ENCODE measurements at regions not wholly inside any gene's neighbourhood (a gene's known extent, or its start where the extent isn't known, plus 50 kb on each side); places are given as distances from the start of the nearest gene placed in this dataset.

- Histone ChIP-seq H3K4me3 (no peak overlapping the region), H3K27ac (ENCODE audit: low read depth in 1 of 2, low read length in 1 of 2) (no peak overlapping the region), H3K27me3 (ENCODE audit: control insufficient read depth in 3 of 3, insufficient read depth in 3 of 3, low read length in 2 of 3) (no peaks in the 10 kb centered on the region), H3K36me3 (ENCODE audit: control insufficient read depth in 4 of 4, insufficient read depth in 4 of 4, low read length in 4 of 4) (no peaks in the 10 kb centered on the region), H3K9ac (ENCODE audit: insufficient read depth in 1 of 2, low read length in 2 of 2) (no peak overlapping the region), H3K9me3 (ENCODE audit: control insufficient read depth in 4 of 4, insufficient read depth in 3 of 4, low read length in 3 of 4) (no peaks in the 10 kb centered on the region), H3K4me1 (ENCODE audit: control insufficient read depth in 5 of 5, insufficient read depth in 5 of 5, low read length in 5 of 5) (no peaks in the 10 kb centered on the region)
- TF ChIP-seq, protein P1, sequence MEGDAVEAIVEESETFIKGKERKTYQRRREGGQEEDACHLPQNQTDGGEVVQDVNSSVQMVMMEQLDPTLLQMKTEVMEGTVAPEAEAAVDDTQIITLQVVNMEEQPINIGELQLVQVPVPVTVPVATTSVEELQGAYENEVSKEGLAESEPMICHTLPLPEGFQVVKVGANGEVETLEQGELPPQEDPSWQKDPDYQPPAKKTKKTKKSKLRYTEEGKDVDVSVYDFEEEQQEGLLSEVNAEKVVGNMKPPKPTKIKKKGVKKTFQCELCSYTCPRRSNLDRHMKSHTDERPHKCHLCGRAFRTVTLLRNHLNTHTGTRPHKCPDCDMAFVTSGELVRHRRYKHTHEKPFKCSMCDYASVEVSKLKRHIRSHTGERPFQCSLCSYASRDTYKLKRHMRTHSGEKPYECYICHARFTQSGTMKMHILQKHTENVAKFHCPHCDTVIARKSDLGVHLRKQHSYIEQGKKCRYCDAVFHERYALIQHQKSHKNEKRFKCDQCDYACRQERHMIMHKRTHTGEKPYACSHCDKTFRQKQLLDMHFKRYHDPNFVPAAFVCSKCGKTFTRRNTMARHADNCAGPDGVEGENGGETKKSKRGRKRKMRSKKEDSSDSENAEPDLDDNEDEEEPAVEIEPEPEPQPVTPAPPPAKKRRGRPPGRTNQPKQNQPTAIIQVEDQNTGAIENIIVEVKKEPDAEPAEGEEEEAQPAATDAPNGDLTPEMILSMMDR (IDR thresholded peaks at IDR 0.05; ENCODE audit: control extremely low read depth, extremely low read depth): no peak
- WGBS, 2 donors: 47 to 69% methylated on average over 3 of the region's 3 CpGs
- peak; percentile 34 for ATAC-seq (ENCODE audit: insufficient read depth, low FRiP score)
- no peak for DNase-seq
These were observed 543.6 kb upstream of the B3GALT2 start for GRCh38 chr1:193730017-193730416.

DNA sequence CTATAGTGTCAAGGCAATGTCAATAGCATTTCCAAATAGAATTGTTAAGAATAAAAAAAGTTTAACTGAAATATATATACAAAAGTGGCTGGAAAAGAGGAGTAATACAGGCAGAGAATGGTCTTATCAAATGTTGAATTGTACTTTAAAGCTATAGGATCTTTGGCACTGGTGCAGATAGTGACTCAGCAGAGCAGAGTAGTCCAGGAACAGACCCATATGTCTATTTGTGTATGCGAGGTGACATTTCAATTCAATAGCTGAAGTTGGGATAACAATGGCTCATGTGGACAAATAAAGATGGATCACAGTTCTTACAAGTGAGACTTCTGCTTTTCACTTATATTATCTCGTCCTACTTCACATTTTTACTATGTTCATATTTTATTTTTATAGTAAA lies 543.0 kb upstream of the B3GALT2 start:
- ATAC-seq (ENCODE audit: insufficient read depth, low FRiP score) (no peak), DNase-seq (peak in 2 of 3 donors; percentile 31 to 47)
- Histone ChIP-seq H3K9me3 (ENCODE audit: control insufficient read depth in 4 of 4, insufficient read depth in 3 of 4, low read length in 3 of 4) (no peaks in the 10 kb centered on the region), H3K4me3 (no peak overlapping the region), H3K36me3 (ENCODE audit: control insufficient read depth in 4 of 4, insufficient read depth in 4 of 4, low read length in 4 of 4) (no peaks in the 10 kb centered on the region), H3K4me1 (ENCODE audit: control insufficient read depth in 5 of 5, insufficient read depth in 5 of 5, low read length in 5 of 5) (no peaks in the 10 kb centered on the region), H3K9ac (ENCODE audit: insufficient read depth in 1 of 2, low read length in 2 of 2) (no peak overlapping the region), H3K27ac (ENCODE audit: low read depth in 1 of 2, low read length in 1 of 2) (no peak overlapping the region), H3K27me3 (ENCODE audit: control insufficient read depth in 3 of 3, insufficient read depth in 3 of 3, low read length in 2 of 3) (no peaks in the 10 kb centered on the region)
- WGBS, 2 donors: 56 to 59% methylated on average over 2 of the region's 2 CpGs
- TF ChIP-seq, protein P1 (IDR thresholded peaks at IDR 0.05; ENCODE audit: control extremely low read depth, extremely low read depth): no peak

DNA sequence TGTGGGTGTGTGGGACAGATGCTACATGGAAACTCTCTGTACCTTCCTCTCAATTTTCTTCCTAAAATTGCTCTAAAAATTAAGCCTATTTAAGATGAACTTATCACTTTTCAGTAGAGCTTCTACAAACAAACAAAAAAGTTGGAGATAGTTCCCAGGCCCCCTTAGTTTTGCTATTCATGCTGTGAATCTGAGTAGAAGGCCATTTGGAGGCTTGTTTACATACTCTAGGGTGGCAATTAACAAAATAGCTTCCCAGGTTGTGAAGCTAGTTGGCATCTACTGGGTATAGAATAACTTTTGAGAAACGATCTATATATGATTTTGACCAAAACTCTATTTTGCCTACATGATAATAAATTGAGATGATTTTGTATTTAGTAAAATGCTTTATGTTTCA lies 541.4 kb upstream of the B3GALT2 start:
- no peak overlapping the region for H3K9ac ChIP-seq (ENCODE audit: insufficient read depth in 1 of 2, low read length in 2 of 2)
- H3K27ac ChIP-seq (ENCODE audit: low read depth in 1 of 2, low read length in 1 of 2): no peak overlapping the region
- no peaks in the 10 kb centered on the region for H3K27me3 ChIP-seq (ENCODE audit: control insufficient read depth in 3 of 3, insufficient read depth in 3 of 3, low read length in 2 of 3)
- DNase-seq (no peak), ATAC-seq (ENCODE audit: insufficient read depth, low FRiP score) (no peak)
- no peak overlapping the region for H3K4me3 ChIP-seq
- TF ChIP-seq, protein P1 (IDR thresholded peaks at IDR 0.05; ENCODE audit: control extremely low read depth, extremely low read depth): no peak
- H3K9me3 ChIP-seq (ENCODE audit: control insufficient read depth in 4 of 4, insufficient read depth in 3 of 4, low read length in 3 of 4): no peaks in the 10 kb centered on the region
- H3K36me3 ChIP-seq (ENCODE audit: control insufficient read depth in 4 of 4, insufficient read depth in 4 of 4, low read length in 4 of 4): no peaks in the 10 kb centered on the region
- no peaks in the 10 kb centered on the region for H3K4me1 ChIP-seq (ENCODE audit: control insufficient read depth in 5 of 5, insufficient read depth in 5 of 5, low read length in 5 of 5)
- 88 to 90% methylated on average over 1 of the region's 1 CpG for whole genome bisulfite sequencing, 2 donors

DNA sequence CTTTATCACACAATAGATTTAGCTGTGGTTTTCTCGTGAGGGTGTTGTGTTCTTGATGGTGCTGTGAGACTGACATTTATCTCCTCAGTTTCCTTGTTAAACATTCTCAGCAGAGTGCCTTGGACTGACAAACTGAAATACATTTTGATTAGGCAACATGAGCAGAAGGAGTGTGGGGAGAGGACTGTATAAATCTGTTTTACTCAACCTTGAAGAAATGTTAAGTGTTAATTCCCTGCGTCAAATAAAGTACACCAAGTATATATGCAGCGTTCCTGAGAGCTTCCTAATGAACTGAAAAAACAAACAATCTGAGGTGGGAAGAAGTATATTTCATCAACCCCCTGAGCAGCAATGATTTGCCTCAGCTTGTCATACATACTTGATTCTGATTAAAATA lies 540.3 kb upstream of the B3GALT2 start:
- no peak for ATAC-seq (ENCODE audit: insufficient read depth, low FRiP score)
- TF ChIP-seq, protein P1 (IDR thresholded peaks at IDR 0.05; ENCODE audit: control extremely low read depth, extremely low read depth): no peak

More for the DNA sequence above, 540.3 kb upstream of the B3GALT2 start:
- 75 to 86% methylated on average over 3 of the region's 3 CpGs for whole genome bisulfite sequencing, 2 donors
- Histone ChIP-seq H3K9ac (ENCODE audit: insufficient read depth in 1 of 2, low read length in 2 of 2) (no peak overlapping the region), H3K27me3 (ENCODE audit: control insufficient read depth in 3 of 3, insufficient read depth in 3 of 3, low read length in 2 of 3) (no peaks in the 10 kb centered on the region), H3K4me1 (ENCODE audit: control insufficient read depth in 5 of 5, insufficient read depth in 5 of 5, low read length in 5 of 5) (no peaks in the 10 kb centered on the region), H3K9me3 (ENCODE audit: control insufficient read depth in 4 of 4, insufficient read depth in 3 of 4, low read length in 3 of 4) (no peaks in the 10 kb centered on the region), H3K36me3 (ENCODE audit: control insufficient read depth in 4 of 4, insufficient read depth in 4 of 4, low read length in 4 of 4) (no peaks in the 10 kb centered on the region), H3K27ac (ENCODE audit: low read depth in 1 of 2, low read length in 1 of 2) (no peak overlapping the region), H3K4me3 (no peak overlapping the region)
- no peak for DNase-seq

Measured in lung (tissue), 11 donors.